Umbilical cord (tissue), 1 donor: ENCODE measurements at regions not wholly inside any gene's neighbourhood (a gene's known extent, or its start where the extent isn't known, plus 50 kb on each side); places are given as distances from the start of the nearest gene placed in this dataset.
"Not testable (repeated sequence)": the region's sequence is repeated elsewhere in the genome, so short reads cannot be mapped to it uniquely, and the experiment has no call there.

Source experiments
- DNase-seq: peaks from one replicate; pipeline ENCODE4 v3.0.0-alpha.2; 2015; ENCODE audit warnings: low spot score

GRCh38 chr3:145248928-145249327 lies 912.1 kb downstream of the PLOD2 start:
- DNase-seq, result no peak

DNA sequence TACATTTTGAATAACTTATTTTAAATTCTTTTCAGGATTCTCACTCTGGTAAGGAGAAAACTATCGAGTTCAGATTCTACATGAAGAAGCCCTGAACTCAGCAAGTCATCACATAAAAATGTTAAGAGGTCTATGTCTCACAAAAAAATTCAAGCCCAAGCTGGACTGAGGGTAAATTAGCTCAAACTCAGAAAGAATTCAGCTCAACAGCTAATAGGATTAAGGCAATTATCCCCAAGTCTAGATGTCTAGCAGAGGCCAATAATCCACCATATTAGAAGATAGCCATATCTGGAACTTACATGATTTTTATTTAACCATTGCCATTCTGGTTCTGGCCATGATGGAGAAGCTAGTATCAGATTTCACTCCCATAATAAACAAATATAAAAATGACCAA lies 909.7 kb downstream of the PLOD2 start:
- no peak for DNase-seq

DNA sequence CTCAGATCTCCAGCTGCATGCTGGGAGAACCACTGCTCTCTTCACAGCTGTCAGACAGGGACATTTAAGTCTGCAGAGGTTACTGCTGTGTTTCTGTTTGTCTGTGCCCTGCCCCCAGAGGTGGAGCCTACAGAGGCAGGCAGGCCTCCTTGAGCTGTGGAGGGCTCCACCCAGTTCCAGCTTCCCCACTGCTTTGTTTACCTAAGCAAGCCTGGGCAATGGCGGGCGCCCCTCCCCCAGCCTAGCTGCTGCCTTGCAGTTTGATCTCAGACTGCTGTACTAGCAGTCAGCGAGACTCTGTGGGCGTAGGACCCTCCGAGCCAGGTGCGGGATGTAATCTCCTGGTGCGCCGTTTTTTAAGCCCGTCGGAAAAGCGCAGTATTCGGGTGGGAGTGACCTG lies 903.0 kb downstream of the PLOD2 start:
- DNase-seq, result not testable (repeated sequence)

DNA sequence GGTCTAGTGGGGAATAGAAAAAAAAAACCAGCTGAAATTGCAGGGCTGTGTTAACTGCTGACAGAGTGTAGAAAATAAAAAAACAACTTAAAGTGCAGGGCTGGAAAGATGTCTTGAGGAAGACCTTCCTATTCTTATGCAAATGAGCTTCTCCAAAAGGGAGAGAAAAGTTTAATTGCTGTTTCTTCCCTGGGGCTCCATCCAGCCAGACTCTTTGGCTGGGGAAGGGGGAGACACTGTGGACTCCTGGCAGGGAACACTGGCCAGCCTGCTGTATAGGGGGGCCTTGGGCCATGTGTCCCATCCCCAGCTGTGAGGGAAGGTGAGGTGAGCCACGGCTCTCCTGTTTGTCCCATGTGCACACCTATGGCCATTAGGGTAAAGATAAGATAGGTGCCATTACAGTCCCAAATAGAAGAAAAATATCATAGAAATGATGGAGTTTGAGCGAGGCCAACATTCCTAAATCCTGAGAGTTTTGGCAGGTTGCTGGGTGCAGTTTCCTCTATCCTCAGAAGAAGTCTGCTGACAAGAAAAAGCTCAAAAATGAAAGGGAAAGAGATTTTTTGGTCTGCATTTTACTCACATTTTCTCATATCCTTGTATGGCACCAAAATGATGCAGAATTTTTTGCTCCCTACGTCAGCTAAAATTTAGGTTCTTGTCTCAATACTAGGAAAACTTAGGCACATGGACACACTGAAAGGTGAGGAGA lies 901.7 kb downstream of the PLOD2 start:
- no peak for DNase-seq

- DNase-seq, result not testable (repeated sequence)
Measured at GRCh38 chr3:145263458-145263857, 897.5 kb downstream of the PLOD2 start.

DNA sequence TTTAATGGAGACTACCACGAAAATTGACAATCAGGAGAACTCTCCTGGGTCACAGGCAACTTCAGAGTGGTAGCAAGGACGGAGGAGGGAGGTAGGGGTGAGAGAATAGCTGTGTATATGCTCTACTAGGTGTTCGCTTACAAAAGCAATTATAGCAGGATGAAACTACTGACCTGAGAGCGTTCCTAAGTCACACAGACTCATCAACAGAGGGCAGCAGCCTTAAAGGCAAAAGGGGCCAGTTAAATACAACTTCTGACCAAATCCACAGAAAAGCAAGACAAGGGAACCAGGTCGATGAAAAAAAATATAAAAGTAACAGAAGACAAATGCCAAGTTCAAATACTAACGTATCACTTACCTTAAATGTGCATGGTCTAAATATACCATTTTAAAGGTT lies 894.6 kb downstream of the PLOD2 start:
- no peak for DNase-seq

GRCh38 chr3:145269106-145269505 lies 891.9 kb downstream of the PLOD2 start:
- DNase-seq, result no peak

DNA sequence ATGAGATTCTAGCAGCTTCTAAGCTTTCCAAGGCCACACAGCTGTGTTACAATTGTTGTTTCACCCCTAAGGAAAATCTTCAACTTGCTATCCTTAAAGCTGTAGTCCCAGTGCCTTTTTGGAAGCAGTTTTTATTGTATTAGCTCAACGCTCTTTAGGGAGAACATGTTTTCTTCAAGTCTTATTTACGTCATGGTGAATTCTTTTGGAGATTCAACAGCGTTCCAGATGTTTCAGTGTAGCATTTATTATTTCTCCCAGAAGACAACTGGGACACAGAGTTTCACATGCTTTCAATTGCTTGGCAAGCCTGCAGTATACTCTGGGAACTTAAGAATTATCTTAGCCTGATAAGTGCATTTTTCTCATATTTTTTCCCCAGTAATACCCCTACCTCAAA lies 888.3 kb downstream of the PLOD2 start:
- DNase-seq, result peak; percentile 83

GRCh38 chr3:145282505-145282904 lies 878.5 kb downstream of the PLOD2 start:
- DNase-seq, result no peak

- DNase-seq, result no peak
Measured at GRCh38 chr3:145286937-145287336, 874.0 kb downstream of the PLOD2 start.

GRCh38 chr3:145290010-145290409 lies 871.0 kb downstream of the PLOD2 start:
- no peak for DNase-seq

- no peak for DNase-seq
Measured at GRCh38 chr3:145294572-145294971, 866.4 kb downstream of the PLOD2 start.

DNA sequence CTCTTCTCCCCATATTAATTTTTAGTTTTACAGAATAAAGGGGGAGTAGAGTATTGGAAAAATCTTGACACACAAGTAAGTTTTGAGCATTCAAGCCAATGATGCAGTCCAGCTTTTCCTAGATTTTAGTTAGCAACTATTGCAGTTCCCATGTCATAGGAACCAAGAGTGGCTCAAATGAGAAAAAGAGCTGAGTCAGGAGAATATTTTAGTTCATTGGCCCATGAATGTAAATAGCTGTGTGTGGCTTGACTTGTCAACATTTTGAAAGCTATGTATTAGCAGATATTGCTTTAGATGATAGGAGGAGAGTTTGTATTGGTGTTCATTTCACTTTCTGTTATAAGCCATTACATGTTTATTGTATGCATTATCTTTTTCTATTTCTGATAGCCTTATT lies 853.7 kb downstream of the PLOD2 start:
- DNase-seq, result no peak

DNA sequence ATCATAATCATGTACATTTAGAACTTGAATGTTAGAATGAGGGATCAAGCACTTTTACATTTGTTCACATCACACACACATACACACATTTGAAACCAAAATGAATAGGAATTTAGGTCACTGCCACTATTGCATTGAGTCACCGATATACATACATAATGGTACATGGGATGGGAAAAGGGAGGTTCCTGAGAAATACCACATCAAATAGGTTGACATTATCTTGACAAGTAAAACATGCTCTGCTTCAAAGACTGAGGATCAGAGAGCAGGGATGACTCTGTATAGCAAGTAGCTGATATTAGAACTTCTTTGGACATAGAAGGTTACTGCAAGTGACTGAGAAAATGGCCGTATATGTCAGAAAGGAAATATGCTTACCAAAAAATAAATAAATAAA lies 847.2 kb downstream of the PLOD2 start:
- DNase-seq, result no peak

DNA sequence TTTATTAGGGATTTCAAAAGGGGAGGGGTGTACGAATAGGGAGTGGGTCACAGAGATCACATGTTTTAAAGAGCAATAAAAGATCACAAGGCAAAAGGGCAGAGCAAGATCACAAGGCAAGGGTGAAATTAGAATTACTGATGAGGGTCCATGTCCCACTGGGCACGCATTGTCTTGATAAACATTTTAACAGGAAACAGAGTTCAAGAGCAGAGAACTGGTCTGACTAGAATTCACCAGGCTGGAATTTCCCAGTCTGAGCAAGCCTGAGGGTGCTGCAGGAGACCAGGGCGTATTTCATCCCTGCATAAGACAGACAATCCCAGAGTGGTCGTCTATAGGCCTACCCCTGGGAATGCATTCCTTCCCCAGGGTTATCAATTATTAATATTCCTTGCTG lies 844.7 kb downstream of the PLOD2 start:
- not testable (repeated sequence) for DNase-seq

DNA sequence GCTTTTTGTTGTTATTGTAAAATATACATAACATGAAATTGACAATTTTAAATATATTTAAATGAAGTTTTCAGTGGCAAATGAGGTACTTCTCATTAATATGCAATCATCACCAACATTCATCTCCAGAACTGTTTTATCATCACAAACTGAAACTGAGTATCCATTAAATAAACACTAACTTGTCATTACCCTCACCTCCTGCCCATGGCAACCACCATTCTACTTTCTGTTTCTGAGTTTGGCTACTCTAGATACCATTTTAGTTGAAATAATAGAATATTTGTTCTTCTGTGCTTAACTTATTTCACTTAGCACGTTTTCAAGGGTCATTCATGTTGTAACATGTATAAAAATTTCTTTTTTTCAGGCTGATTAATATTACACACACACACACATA lies 834.3 kb downstream of the PLOD2 start:
- no peak for DNase-seq

GRCh38 chr3:145333427-145333826 lies 827.6 kb downstream of the PLOD2 start:
- not testable (repeated sequence) for DNase-seq

GRCh38 chr3:145333931-145334330 lies 827.1 kb downstream of the PLOD2 start:
- no peak for DNase-seq

- no peak for DNase-seq
Measured at GRCh38 chr3:145355206-145355605, 805.8 kb downstream of the PLOD2 start.

- no peak for DNase-seq
Measured at GRCh38 chr3:145357453-145357852, 803.5 kb downstream of the PLOD2 start.

GRCh38 chr3:145359040-145359439 lies 801.9 kb downstream of the PLOD2 start:
- DNase-seq, result no peak

DNA sequence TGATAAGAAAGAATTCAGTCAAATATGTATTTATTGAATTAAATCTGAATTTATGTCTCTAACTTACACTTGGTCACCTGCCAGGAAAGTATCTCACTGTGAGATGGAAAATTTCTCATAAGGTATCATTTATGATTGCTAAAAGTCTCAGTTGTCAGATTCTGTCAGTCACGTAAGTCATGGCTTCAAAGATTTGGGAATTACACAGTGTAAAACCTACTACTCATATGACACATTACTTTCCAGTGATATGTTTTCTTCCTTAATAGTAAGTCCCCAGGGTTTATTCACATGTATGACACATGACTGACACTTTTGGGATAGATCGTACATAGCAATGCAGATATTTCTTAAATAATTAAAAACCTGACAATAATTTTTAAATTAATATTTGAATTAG lies 792.2 kb downstream of the PLOD2 start:
- no peak for DNase-seq

- DNase-seq, result peak; percentile 1
Measured at GRCh38 chr3:145370870-145371269, 790.1 kb downstream of the PLOD2 start.

DNA sequence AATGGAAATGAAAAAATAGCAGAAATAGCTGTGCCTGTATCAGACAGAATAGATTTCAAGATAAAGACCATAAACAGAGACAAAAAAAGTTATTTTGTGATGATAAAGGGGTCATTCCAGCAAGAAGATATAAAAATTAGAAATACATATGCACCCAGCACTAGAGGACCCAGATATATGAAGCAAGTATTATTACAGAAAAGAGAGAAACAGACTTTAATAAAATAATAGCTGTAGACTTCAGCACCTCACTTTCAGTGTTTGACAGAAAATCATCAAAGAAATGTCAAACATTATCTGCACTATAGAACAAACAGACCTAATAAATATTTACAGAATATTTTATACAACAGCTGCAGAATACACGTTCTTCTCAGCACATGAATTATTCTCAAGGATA lies 783.7 kb downstream of the PLOD2 start:
- no peak for DNase-seq
